Mesendoderm (in vitro differentiated cells): ENCODE measurements at regions not wholly inside any gene's neighbourhood (a gene's known extent, or its start where the extent isn't known, plus 50 kb on each side); places are given as distances from the start of the nearest gene placed in this dataset.

Experiments used
- DNase-seq: peaks from one replicate; pipeline ENCODE4 v3.0.0; 2013
- H2AK5ac ChIP-seq: 2 replicates; pipeline ENCODE4 v1.6.1; 2013; ENCODE audit warnings: low read length, inconsistent platforms
- H2BK120ac ChIP-seq: 2 replicates; pipeline ENCODE4 v1.6.1; 2013; ENCODE audit warnings: low read depth, mild to moderate bottlenecking, low read length, moderate library complexity, mixed read lengths
- H2BK15ac ChIP-seq: replicated peaks from 2 replicates; pipeline ENCODE4 v1.6.1; 2013; ENCODE audit warnings: low read depth, mild to moderate bottlenecking, moderate library complexity
- H2BK5ac ChIP-seq: 2 replicates; pipeline ENCODE4 v1.6.1; 2013; ENCODE audit warnings: low read length, inconsistent platforms
- H3K18ac ChIP-seq: 2 replicates; pipeline ENCODE4 v1.6.1; 2013; ENCODE audit warnings: mild to moderate bottlenecking, low read length, mixed read lengths
- H3K23ac ChIP-seq: one replicate; pipeline ENCODE4 v1.6.1; 2013; ENCODE audit warnings: low read length
- H3K27ac ChIP-seq: 2 replicates; pipeline ENCODE4 v1.5.1; 2013; ENCODE audit warnings: low read depth, mild to moderate bottlenecking, inconsistent platforms, low read length, moderate library complexity
- H3K27me3 ChIP-seq: 2 replicates; pipeline ENCODE4 v1.6.1; 2013; ENCODE audit warnings: low read length, control low read depth, mild to moderate bottlenecking, inconsistent platforms; ENCODE audit not compliant: insufficient read depth, poor library complexity
- H3K36me3 ChIP-seq: 2 replicates; pipeline ENCODE4 v1.6.1; 2013; ENCODE audit warnings: low read length, inconsistent platforms; ENCODE audit not compliant: control insufficient read depth, insufficient read depth
- H3K4ac ChIP-seq: one replicate; pipeline ENCODE4 v1.6.1; 2013; ENCODE audit warnings: low read depth, mild to moderate bottlenecking, low read length, moderate library complexity
- H3K4me1 ChIP-seq: 2 replicates; pipeline ENCODE4 v1.6.1; 2013; ENCODE audit warnings: low read depth, low read length, inconsistent platforms; ENCODE audit not compliant: control insufficient read depth
- H3K4me2 ChIP-seq: 2 replicates; pipeline ENCODE4 v1.6.1; 2013; ENCODE audit warnings: low read length
- H3K4me3 ChIP-seq: 2 replicates; pipeline ENCODE4 v1.5.1; 2013; ENCODE audit warnings: mild to moderate bottlenecking, low read length
- H3K56ac ChIP-seq: one replicate; pipeline ENCODE4 v1.6.1; 2013; ENCODE audit warnings: low read length
- H3K79me1 ChIP-seq: 2 replicates; pipeline ENCODE4 v1.6.1; 2013; ENCODE audit warnings: low read length, inconsistent platforms
- H3K79me2 ChIP-seq: 2 replicates; pipeline ENCODE4 v1.6.1; 2013; ENCODE audit warnings: mild to moderate bottlenecking, low read length; ENCODE audit not compliant: control insufficient read depth, insufficient read depth
- H3K9ac ChIP-seq: 2 replicates; pipeline ENCODE4 v1.6.1; 2013; ENCODE audit warnings: low read length, inconsistent platforms
- H4K5ac ChIP-seq: one replicate; pipeline ENCODE4 v1.6.1; 2013; ENCODE audit warnings: low read length
- H4K8ac ChIP-seq: one replicate; pipeline ENCODE4 v1.6.1; 2013; ENCODE audit warnings: low read depth, mild to moderate bottlenecking, control low read depth, low read length, moderate library complexity
- WGBS: extraction: QIAGEN DNeasy Blood & Tissue Kit; methylation state at CpG from one replicate; pipeline ENCODE4 v1.1.7; 2013; ENCODE audit warnings: low lambda C conversion rate, missing lambda C conversion rate; ENCODE audit not compliant: insufficient coverage; ENCODE audit errors: extremely low coverage; 5-methylcytosine and 5-hydroxymethylcytosine counted together

DNA sequence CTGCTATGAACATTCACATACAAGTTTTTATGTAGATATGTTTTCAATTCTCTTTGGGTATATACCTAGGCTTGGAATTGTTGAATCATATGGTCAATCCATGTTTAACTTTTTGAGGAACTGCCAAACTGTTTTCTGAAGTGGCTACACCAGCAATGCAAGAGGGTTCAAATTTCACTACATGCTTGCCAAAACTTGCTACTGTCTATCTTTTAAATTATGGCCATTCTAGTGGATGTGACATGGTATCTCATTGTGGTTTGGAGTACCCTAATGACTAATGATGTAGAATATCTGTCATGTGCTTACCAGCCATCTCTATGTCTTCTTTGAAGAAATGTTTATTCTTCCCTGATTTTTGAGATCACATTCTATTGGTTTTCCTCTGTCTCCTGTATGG, 860.3 kb downstream of the DIAPH3 start:
- no peak overlapping the region for H4K8ac ChIP-seq
- H4K5ac ChIP-seq, result no peak overlapping the region
- H3K27me3 ChIP-seq, result no peaks in the 10 kb centered on the region
- no peak overlapping the region for H3K27ac ChIP-seq
- H3K23ac ChIP-seq, result no peak overlapping the region
- H2BK5ac ChIP-seq, result no peak overlapping the region
- H3K36me3 ChIP-seq, result no peaks in the 10 kb centered on the region
- no peak overlapping the region for H3K56ac ChIP-seq
- no peak overlapping the region for H3K18ac ChIP-seq
- H3K4me3 ChIP-seq, result no peak overlapping the region
- no peak overlapping the region for H3K4ac ChIP-seq
- H3K4me2 ChIP-seq, result no peak overlapping the region
- no peaks in the 10 kb centered on the region for H3K4me1 ChIP-seq
- no peak overlapping the region for H2AK5ac ChIP-seq
- no peaks in the 10 kb centered on the region for H3K79me1 ChIP-seq
- no peak overlapping the region for H3K9ac ChIP-seq
- H2BK15ac ChIP-seq, result no peak overlapping the region
- no peaks in the 10 kb centered on the region for H3K79me2 ChIP-seq
- no peak overlapping the region for H2BK120ac ChIP-seq
- no peak for DNase-seq

DNA sequence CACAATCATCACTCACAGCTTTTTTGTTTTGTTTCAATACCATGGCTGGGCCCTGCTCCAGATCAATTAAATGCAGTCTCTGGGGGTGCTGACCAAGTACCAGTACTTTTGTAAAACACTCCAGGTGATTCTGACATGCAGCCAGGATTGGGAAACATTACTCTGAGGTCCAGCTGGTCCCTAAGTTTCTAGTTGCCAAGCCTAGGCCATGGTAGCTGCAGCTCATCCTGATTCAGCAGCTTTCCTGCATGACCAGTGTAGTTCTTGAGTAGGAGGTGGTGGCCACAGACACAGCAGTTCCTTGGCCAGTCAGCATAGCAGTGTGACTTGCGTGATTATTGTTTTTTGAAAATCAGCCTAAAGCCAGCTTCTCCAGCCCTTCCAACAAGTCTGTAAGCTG, 859.1 kb downstream of the DIAPH3 start:
- no peak overlapping the region for H3K23ac ChIP-seq
- no peak overlapping the region for H3K18ac ChIP-seq
- no peak overlapping the region for H2BK5ac ChIP-seq
- H3K79me2 ChIP-seq, result no peaks in the 10 kb centered on the region
- H3K9ac ChIP-seq, result no peak overlapping the region
- no peak overlapping the region for H3K27ac ChIP-seq
- no peaks in the 10 kb centered on the region for H3K79me1 ChIP-seq
- H3K56ac ChIP-seq, result no peak overlapping the region
- no peak for DNase-seq
- H2BK15ac ChIP-seq, result no peak overlapping the region
- no CpG with 5 or more reads among the region's 1 CpG for WGBS
- H3K4me1 ChIP-seq, result no peaks in the 10 kb centered on the region
- H3K4me3 ChIP-seq, result no peak overlapping the region
- no peak overlapping the region for H4K8ac ChIP-seq
- no peaks in the 10 kb centered on the region for H3K36me3 ChIP-seq
- no peak overlapping the region for H2BK120ac ChIP-seq
- no peak overlapping the region for H4K5ac ChIP-seq
- H3K27me3 ChIP-seq, result no peaks in the 10 kb centered on the region
- no peak overlapping the region for H3K4me2 ChIP-seq
- no peak overlapping the region for H3K4ac ChIP-seq
- no peak overlapping the region for H2AK5ac ChIP-seq

DNA sequence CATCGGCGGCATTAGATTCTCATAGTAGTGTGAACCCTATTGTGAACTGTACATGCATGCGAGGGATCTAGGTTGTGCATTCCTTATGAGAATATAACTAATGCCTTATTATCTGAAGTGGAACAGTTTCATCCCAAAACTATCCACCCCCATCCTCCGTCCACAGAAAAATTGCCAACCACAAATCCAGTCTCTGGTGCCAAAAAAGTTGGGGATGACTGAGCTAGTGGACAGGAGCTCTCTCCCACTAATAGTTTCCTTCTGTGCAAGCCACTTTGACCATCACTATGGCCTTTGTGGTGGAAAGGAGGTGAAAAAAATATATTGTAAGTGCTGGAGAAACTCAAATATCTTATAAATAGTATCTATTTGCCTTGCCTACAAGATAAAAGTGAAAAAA, 857.8 kb downstream of the DIAPH3 start:
- Histone ChIP-seq H3K18ac (no peak overlapping the region), H3K23ac (no peak overlapping the region), H3K27me3 (no peaks in the 10 kb centered on the region), H3K4me1 (no peaks in the 10 kb centered on the region), H3K56ac (no peak overlapping the region), H3K9ac (no peak overlapping the region), H2BK15ac (no peak overlapping the region), H3K4ac (no peak overlapping the region), H4K5ac (no peak overlapping the region), H3K27ac (no peak overlapping the region), H2BK120ac (no peak overlapping the region), H4K8ac (no peak overlapping the region), H3K4me2 (no peak overlapping the region), H2AK5ac (no peak overlapping the region), H3K4me3 (no peak overlapping the region), H3K36me3 (no peaks in the 10 kb centered on the region), H2BK5ac (no peak overlapping the region), H3K79me1 (no peaks in the 10 kb centered on the region), H3K79me2 (no peaks in the 10 kb centered on the region)
- DNase-seq, result no peak
- no CpG with 5 or more reads among the region's 4 CpGs for WGBS

DNA sequence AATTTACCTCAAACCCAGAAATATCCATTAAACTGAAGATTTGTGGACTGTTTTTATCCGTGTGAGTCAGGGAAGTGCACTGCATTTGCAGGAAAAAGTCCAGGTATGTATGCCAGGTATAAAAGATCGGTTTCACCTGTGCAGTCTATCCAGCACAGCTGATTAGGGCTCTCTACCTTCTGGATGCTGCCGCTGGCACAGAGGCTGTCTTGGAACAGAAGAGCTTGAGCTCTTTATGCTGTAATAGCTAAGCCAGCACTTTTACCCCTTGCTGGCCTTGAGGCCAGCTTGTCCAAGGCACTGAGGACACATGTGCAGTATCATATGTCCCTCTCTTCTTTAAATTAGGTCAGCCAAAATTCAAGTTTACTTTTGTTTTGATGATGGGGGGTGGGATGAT, 851.0 kb downstream of the DIAPH3 start:
- DNase-seq, result no peak
- no peak overlapping the region for H3K18ac ChIP-seq
- no peak overlapping the region for H4K8ac ChIP-seq
- no peak overlapping the region for H2BK5ac ChIP-seq
- H2AK5ac ChIP-seq, result no peak overlapping the region
- H3K4me2 ChIP-seq, result no peak overlapping the region
- no peak overlapping the region for H3K4ac ChIP-seq
- H3K9ac ChIP-seq, result no peak overlapping the region
- H3K79me2 ChIP-seq, result no peaks in the 10 kb centered on the region
- no peaks in the 10 kb centered on the region for H3K36me3 ChIP-seq
- no peak overlapping the region for H3K4me3 ChIP-seq
- no CpG with 5 or more reads among the region's 3 CpGs for WGBS
- no peak overlapping the region for H3K56ac ChIP-seq
- no peaks in the 10 kb centered on the region for H3K4me1 ChIP-seq
- no peaks in the 10 kb centered on the region for H3K79me1 ChIP-seq
- no peak overlapping the region for H4K5ac ChIP-seq
- no peak overlapping the region for H3K23ac ChIP-seq
- H3K27ac ChIP-seq, result no peak overlapping the region
- H2BK120ac ChIP-seq, result no peak overlapping the region
- no peaks in the 10 kb centered on the region for H3K27me3 ChIP-seq
- no peak overlapping the region for H2BK15ac ChIP-seq

DNA sequence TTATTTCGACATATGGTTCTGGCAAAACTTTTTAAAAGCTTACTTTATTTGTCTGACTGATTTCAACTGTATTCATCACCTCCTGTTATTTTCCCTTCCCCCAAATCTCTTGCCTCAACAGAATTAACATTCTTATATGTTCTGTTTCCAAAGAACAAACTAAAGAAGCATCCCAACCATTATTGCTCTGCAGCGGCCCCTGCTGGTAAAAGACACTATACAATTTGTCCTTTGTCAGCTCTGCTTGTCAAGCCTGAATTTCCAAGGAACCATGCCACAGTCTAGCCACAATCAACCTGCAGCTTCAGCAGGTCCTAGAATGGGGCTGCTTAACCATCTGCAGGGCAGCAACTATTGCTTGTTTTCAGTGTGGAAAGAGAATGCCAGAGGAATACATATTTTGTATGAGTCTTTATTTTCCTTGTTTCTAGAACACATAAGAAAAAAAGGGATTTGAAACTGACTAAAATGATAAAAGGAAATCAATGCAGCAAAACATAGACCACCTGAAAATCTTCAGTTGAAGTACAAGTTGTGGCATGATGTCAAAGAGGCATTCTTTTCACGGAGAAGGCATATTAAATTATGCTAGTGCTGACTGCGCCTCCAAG, 845.3 kb downstream of the DIAPH3 start:
- Histone ChIP-seq H2BK120ac (no peak overlapping the region), H3K23ac (no peak overlapping the region), H3K18ac (no peak overlapping the region), H2BK5ac (no peak overlapping the region), H2BK15ac (no peak overlapping the region), H4K8ac (no peak overlapping the region), H3K4me1 (no peaks in the 10 kb centered on the region), H4K5ac (no peak overlapping the region), H3K79me2 (no peaks in the 10 kb centered on the region), H3K79me1 (no peaks in the 10 kb centered on the region), H3K27ac (no peak overlapping the region), H3K4me2 (no peak overlapping the region), H3K27me3 (no peaks in the 10 kb centered on the region), H3K56ac (no peak overlapping the region), H3K4ac (no peak overlapping the region), H3K36me3 (no peaks in the 10 kb centered on the region), H2AK5ac (no peak overlapping the region), H3K4me3 (no peak overlapping the region), H3K9ac (no peak overlapping the region)
- WGBS, result no CpG with 5 or more reads among the region's 4 CpGs
- DNase-seq, result peak; percentile 81

DNA sequence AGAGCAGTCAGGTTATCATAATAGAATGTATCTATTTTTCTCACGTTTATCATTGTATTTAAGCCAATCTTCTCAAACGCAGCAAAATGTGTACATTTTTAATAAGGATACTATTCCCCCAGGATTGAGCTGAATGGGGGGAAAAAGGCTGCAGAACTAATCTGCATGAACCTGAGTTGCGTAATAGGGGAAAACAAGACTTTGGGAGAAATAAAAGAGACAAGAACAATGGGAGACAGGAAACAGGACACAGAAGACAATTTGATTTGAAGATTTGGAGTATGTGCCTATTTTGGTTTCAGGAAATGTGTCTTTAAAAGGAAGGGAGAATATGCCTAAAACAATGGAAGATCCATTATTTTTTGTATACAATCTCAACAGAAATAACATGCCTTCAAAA, 844.5 kb downstream of the DIAPH3 start:
- H3K18ac ChIP-seq, result no peak overlapping the region

More for the DNA sequence above, 844.5 kb downstream of the DIAPH3 start:
- Histone ChIP-seq H4K5ac (no peak overlapping the region), H3K79me2 (no peaks in the 10 kb centered on the region), H3K4me2 (no peak overlapping the region), H3K36me3 (no peaks in the 10 kb centered on the region), H3K9ac (no peak overlapping the region), H3K56ac (no peak overlapping the region), H2BK15ac (no peak overlapping the region), H2BK120ac (no peak overlapping the region), H3K27ac (no peak overlapping the region), H4K8ac (no peak overlapping the region), H3K4me3 (no peak overlapping the region), H2BK5ac (no peak overlapping the region), H3K27me3 (no peaks in the 10 kb centered on the region), H3K23ac (no peak overlapping the region), H3K4ac (no peak overlapping the region), H3K79me1 (no peaks in the 10 kb centered on the region), H2AK5ac (no peak overlapping the region), H3K4me1 (no peaks in the 10 kb centered on the region)
- DNase-seq, result no peak
- no CpG with 5 or more reads among the region's 3 CpGs for WGBS
